ENCODE measurements at regions not wholly inside any gene's neighbourhood (a gene's known extent, or its start where the extent isn't known, plus 50 kb on each side); places are given as distances from the start of the nearest gene placed in this dataset.

DNA sequence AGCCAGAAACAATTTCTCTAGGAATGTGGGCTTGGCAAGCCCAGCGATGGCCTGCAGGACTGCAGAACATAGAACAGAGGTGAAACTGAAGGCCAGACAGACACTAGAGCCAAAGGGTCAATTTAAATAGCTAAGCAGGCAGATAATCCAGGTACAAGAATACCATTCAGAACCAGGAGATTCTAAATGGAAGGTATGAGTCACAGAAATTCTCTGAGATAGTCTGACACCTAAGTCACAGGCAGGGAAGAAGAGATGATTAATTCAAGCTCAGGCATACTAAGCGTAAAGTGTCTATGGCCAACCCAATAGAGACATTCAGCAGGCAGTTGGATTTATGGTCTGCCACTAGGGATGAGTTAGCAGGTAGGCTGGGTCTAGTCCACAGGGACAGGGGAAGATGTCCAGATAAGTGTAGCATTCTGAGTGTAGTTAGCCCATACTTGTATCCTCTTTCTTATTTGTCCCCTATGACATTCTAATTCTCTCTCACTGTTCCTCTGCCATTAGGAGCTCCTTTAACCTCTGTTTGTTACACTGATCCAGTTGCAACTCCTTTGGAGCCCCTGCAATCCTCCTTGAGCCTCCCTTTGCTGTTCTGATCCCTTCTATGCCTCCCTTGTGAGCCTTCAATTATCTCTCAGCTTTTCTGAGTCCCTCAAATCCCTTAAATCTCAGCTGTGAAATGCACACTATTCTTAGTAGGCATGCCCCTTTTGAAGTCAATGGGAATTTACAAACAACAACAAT lies 383.8 kb downstream of the LMO4 start:
- ChIA-PET POLR2A (no interaction called here), CTCF (no interaction called here)

DNA sequence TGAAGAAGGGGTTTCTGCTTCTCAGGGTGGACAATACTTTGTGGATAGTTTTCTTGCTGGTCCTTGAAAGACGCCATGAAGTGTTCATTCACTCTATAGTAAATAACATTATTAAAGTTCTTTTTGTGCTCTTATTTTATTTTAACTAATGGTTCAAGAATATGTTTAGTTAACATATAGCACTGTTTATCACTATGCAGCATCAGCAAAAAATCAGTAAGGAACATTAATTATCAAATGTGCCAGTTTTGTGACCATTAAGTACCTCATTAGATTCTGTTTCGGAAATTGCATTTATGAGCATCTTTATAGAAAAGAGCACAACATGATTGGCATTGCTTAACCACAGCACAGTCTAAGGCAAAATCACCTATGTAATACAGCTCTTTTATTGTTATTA lies 385.6 kb downstream of the LMO4 start:
- POLR2A ChIA-PET = interaction anchor here (0.6 kb wide), 1 partner anchor 81 kb away, joined by 4 read pairs; no protein-coding TSS in a partner anchor
- intact Hi-C loops (cut with micrococcal nuclease; ENCODE audit: unreplicated experiment) = no loop called here
- H3K4me3 ChIP-seq (ENCODE audit: low read depth in 2 of 2, low read length in 2 of 2) = no peak overlapping the region
- in situ Hi-C loops (cut with HindIII; ENCODE audit: low pct_unique_long_range_greater_than_20kb, low sequenced_read_pairs) = no loop called here
- no peaks in the 10 kb centered on the region for H3K9me3 ChIP-seq (ENCODE audit: control insufficient read depth, insufficient read depth, low read depth, low read length)
- CTCF ChIA-PET = no interaction called here
- no TSS peak for BruUV-seq (replicated peaks)
- H3K27me3 ChIP-seq (ENCODE audit: control insufficient read depth, insufficient read depth, low read length) = no peaks in the 10 kb centered on the region
- no peaks in the 10 kb centered on the region for H3K4me1 ChIP-seq (ENCODE audit: control insufficient read depth, insufficient read depth, low read length)
- DNase-seq (ENCODE audit: low read depth, low spot score) (no peak), ATAC-seq (no peak)
- H3K36me3 ChIP-seq (ENCODE audit: control insufficient read depth, insufficient read depth, low read length) = no peaks in the 10 kb centered on the region
- TF ChIP-seq SIN3A (IDR thresholded peaks at IDR 0.05; ENCODE audit: borderline replicate concordance, insufficient read depth, low read depth, low read length) (no peak), TCF7L2 (IDR thresholded peaks at IDR 0.05; ENCODE audit: low read depth, low read length) (no peak), POLR2AphosphoS5 (IDR thresholded peaks at IDR 0.05; ENCODE audit: low read depth, low read length) (no peak)
- TF ChIP-seq, protein P1, sequence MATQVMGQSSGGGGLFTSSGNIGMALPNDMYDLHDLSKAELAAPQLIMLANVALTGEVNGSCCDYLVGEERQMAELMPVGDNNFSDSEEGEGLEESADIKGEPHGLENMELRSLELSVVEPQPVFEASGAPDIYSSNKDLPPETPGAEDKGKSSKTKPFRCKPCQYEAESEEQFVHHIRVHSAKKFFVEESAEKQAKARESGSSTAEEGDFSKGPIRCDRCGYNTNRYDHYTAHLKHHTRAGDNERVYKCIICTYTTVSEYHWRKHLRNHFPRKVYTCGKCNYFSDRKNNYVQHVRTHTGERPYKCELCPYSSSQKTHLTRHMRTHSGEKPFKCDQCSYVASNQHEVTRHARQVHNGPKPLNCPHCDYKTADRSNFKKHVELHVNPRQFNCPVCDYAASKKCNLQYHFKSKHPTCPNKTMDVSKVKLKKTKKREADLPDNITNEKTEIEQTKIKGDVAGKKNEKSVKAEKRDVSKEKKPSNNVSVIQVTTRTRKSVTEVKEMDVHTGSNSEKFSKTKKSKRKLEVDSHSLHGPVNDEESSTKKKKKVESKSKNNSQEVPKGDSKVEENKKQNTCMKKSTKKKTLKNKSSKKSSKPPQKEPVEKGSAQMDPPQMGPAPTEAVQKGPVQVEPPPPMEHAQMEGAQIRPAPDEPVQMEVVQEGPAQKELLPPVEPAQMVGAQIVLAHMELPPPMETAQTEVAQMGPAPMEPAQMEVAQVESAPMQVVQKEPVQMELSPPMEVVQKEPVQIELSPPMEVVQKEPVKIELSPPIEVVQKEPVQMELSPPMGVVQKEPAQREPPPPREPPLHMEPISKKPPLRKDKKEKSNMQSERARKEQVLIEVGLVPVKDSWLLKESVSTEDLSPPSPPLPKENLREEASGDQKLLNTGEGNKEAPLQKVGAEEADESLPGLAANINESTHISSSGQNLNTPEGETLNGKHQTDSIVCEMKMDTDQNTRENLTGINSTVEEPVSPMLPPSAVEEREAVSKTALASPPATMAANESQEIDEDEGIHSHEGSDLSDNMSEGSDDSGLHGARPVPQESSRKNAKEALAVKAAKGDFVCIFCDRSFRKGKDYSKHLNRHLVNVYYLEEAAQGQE (IDR thresholded peaks at IDR 0.05; ENCODE audit: insufficient read depth in 1 of 2, low read depth in 2 of 2, low read length in 1 of 2) = no peak
- TF ChIP-seq, protein P2, sequence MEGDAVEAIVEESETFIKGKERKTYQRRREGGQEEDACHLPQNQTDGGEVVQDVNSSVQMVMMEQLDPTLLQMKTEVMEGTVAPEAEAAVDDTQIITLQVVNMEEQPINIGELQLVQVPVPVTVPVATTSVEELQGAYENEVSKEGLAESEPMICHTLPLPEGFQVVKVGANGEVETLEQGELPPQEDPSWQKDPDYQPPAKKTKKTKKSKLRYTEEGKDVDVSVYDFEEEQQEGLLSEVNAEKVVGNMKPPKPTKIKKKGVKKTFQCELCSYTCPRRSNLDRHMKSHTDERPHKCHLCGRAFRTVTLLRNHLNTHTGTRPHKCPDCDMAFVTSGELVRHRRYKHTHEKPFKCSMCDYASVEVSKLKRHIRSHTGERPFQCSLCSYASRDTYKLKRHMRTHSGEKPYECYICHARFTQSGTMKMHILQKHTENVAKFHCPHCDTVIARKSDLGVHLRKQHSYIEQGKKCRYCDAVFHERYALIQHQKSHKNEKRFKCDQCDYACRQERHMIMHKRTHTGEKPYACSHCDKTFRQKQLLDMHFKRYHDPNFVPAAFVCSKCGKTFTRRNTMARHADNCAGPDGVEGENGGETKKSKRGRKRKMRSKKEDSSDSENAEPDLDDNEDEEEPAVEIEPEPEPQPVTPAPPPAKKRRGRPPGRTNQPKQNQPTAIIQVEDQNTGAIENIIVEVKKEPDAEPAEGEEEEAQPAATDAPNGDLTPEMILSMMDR (IDR thresholded peaks at IDR 0.05) = no peak
- no peak overlapping the region for H3K27ac ChIP-seq (ENCODE audit: low read length)

More for the DNA sequence above, 383.8 kb downstream of the LMO4 start:
- no peak for DNase-seq (ENCODE audit: low read depth, low spot score)
- intact Hi-C loops (cut with micrococcal nuclease; ENCODE audit: unreplicated experiment) (no loop called here), in situ Hi-C loops (cut with HindIII; ENCODE audit: low pct_unique_long_range_greater_than_20kb, low sequenced_read_pairs) (no loop called here)
- Histone ChIP-seq H3K4me1 (ENCODE audit: control insufficient read depth, insufficient read depth, low read length) (no peaks in the 10 kb centered on the region), H3K27ac (ENCODE audit: low read length) (no peak overlapping the region), H3K36me3 (ENCODE audit: control insufficient read depth, insufficient read depth, low read length) (no peaks in the 10 kb centered on the region), H3K9me3 (ENCODE audit: control insufficient read depth, insufficient read depth, low read depth, low read length) (no peaks in the 10 kb centered on the region), H3K4me3 (ENCODE audit: low read depth in 2 of 2, low read length in 2 of 2) (no peak overlapping the region), H3K27me3 (ENCODE audit: control insufficient read depth, insufficient read depth, low read length) (no peaks in the 10 kb centered on the region)
- no peak for ATAC-seq
- BruUV-seq (replicated peaks) = no TSS peak
- TF ChIP-seq, protein P2 (IDR thresholded peaks at IDR 0.05) = no peak
- TF ChIP-seq SIN3A (IDR thresholded peaks at IDR 0.05; ENCODE audit: borderline replicate concordance, insufficient read depth, low read depth, low read length) (no peak), TCF7L2 (IDR thresholded peaks at IDR 0.05; ENCODE audit: low read depth, low read length) (no peak), POLR2AphosphoS5 (IDR thresholded peaks at IDR 0.05; ENCODE audit: low read depth, low read length) (no peak)
- TF ChIP-seq, protein P1 (IDR thresholded peaks at IDR 0.05; ENCODE audit: insufficient read depth in 1 of 2, low read depth in 2 of 2, low read length in 1 of 2) = no peak

Data from Panc1 (cell line).